GM12874 (cell line): ENCODE measurements at regions not wholly inside any gene's neighbourhood (a gene's known extent, or its start where the extent isn't known, plus 50 kb on each side); places are given as distances from the start of the nearest gene placed in this dataset.

Experiments
- CTCF ChIP-seq: IDR thresholded peaks from 2 replicates; pipeline ENCODE4 v1.5.1; 2011; ENCODE audit warnings: low read depth, mild to moderate bottlenecking, control low read depth, low read length, moderate library complexity; ENCODE audit not compliant: insufficient read depth

- no peak for TF ChIP-seq CTCF
Observed at GRCh38 chr16:13660807-13661206, 259.1 kb upstream of the ERCC4 start.

GRCh38 chr16:13665876-13666275, 254.1 kb upstream of the ERCC4 start:
- TF ChIP-seq CTCF = no peak

GRCh38 chr16:13672196-13672595, 247.8 kb upstream of the ERCC4 start:
- no peak for TF ChIP-seq CTCF

GRCh38 chr16:13680021-13680889, 239.7 kb upstream of the ERCC4 start:
- TF ChIP-seq CTCF = no peak

- no peak for TF ChIP-seq CTCF
Observed at GRCh38 chr16:13684819-13685563, 235.0 kb upstream of the ERCC4 start.

GRCh38 chr16:13696017-13696416, 223.9 kb upstream of the ERCC4 start:
- TF ChIP-seq CTCF = no peak

- TF ChIP-seq CTCF = no peak
Observed at GRCh38 chr16:13697013-13697412, 222.9 kb upstream of the ERCC4 start.
